A673 (cell line): ENCODE measurements at regions not wholly inside any gene's neighbourhood (a gene's known extent, or its start where the extent isn't known, plus 50 kb on each side); places are given as distances from the start of the nearest gene placed in this dataset.
A peak's percentile ranks its signal among the peaks of the same experiment; 100 is the strongest.

Source experiments
- BruUV-seq: library from RNA; stranded (reverse); fragments of 400-500 nt; replicated peaks from 2 replicates; lab custom pipeline; 2021; lab: Mats Ljungman, UMichigan
- CTCF ChIA-PET: fragments of 300-600 bp; sonication (Branson Sonifier 250); formaldehyde crosslinking; loops from one replicate; lab custom pipeline; 2022; ENCODE audit warnings: antibody characterized with exemption; lab: Charles Lee
- POLR2A ChIA-PET: fragments of 300-600 bp; sonication (Branson Sonifier 250); formaldehyde crosslinking; loops from one replicate; lab custom pipeline; 2022; ENCODE audit warnings: antibody characterized with exemption; ENCODE audit not compliant: low non-redundant PET; lab: Charles Lee
- DNase-seq: peaks from one replicate; pipeline ENCODE4 v3.0.0-alpha.2; 2015; ENCODE audit warnings: low spot score
- H3K27ac ChIP-seq: fragments of 200-600 bp; sonication (generic); 2 replicates; pipeline ENCODE4 v1.5.1; 2016; ENCODE audit warnings: mixed run types, low read depth, mild to moderate bottlenecking, mixed read lengths, antibody characterized with exemption, low read length; ENCODE audit not compliant: poor library complexity, severe bottlenecking
- H3K27me3 ChIP-seq: fragments of 200-600 bp; sonication (generic); replicated peaks from 2 replicates; pipeline ENCODE4 v1.6.1; 2017; ENCODE audit warnings: mixed run types, low read depth, mild to moderate bottlenecking, mixed read lengths, antibody characterized with exemption, low read length; ENCODE audit not compliant: insufficient read depth, poor library complexity
- H3K36me3 ChIP-seq: fragments of 200-600 bp; sonication (generic); 2 replicates; pipeline ENCODE4 v1.6.1; 2016; ENCODE audit warnings: mixed run types, mild to moderate bottlenecking, mixed read lengths, antibody characterized with exemption, low read length; ENCODE audit not compliant: insufficient read depth, poor library complexity, severe bottlenecking
- H3K4me1 ChIP-seq: fragments of 200-600 bp; sonication (generic); 2 replicates; pipeline ENCODE4 v1.6.1; 2017; ENCODE audit warnings: mixed run types, mild to moderate bottlenecking, mixed read lengths, antibody characterized with exemption, low read length; ENCODE audit not compliant: insufficient read depth, poor library complexity, severe bottlenecking
- H3K4me3 ChIP-seq: fragments of 200-600 bp; sonication (generic); 2 replicates; pipeline ENCODE4 v1.5.1; 2016; ENCODE audit warnings: low read depth, mixed run types, mild to moderate bottlenecking, mixed read lengths, low read length; ENCODE audit not compliant: poor library complexity, severe bottlenecking
- H3K9me3 ChIP-seq: fragments of 200-600 bp; sonication (generic); 2 replicates; pipeline ENCODE4 v1.6.1; 2016; ENCODE audit warnings: mixed run types, low read depth, mild to moderate bottlenecking, mixed read lengths, antibody characterized with exemption, low read length; ENCODE audit not compliant: poor library complexity, severe bottlenecking
- EZH2 ChIP-seq: fragments of 200-600 bp; sonication (generic); IDR thresholded peaks from 2 replicates; pipeline ENCODE4 v1.6.1; 2017; ENCODE audit warnings: borderline replicate concordance, low read depth, mild to moderate bottlenecking, mixed read lengths, antibody characterized with exemption, low read length; ENCODE audit not compliant: poor library complexity, severe bottlenecking
- intact Hi-C: fragments of 100-400 bp; cut with micrococcal nuclease; formaldehyde crosslinking; loops from one replicate; pipeline ENCODE4 v1.10.0; 2022; ENCODE audit not compliant: unreplicated experiment
- TF ChIP-seq, protein P1 (sequence below): fragments of 300-800, 200-600 bp; sonication (generic); conservative IDR thresholded peaks from 2 replicates; pipeline ENCODE4 v1.5.1; 2017; ENCODE audit warnings: low read depth, mild to moderate bottlenecking, antibody characterized with exemption, low read length, moderate library complexity, mixed read lengths

DNA sequence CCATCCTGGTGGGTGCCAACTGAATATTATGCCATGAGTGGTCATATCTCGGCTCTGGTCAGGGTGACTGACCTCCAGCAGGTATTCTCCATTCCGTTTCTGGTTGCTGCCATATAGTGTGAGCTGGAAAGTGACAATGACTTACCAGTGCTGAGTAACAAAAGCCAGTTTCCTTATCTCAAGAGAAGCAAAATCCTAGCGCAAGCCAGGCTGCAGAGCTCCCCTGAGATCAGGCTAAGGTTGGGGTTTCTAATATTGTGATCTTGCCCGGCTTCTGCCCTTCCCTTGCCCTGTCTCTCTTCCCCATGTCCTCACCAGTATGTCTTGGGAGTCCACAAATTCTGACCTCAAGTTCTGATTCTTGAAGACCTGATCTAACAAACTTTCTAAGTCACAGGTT lies 271.3 kb upstream of the SPTLC3 start:
- no peak for TF ChIP-seq EZH2
- TF ChIP-seq, protein P1, sequence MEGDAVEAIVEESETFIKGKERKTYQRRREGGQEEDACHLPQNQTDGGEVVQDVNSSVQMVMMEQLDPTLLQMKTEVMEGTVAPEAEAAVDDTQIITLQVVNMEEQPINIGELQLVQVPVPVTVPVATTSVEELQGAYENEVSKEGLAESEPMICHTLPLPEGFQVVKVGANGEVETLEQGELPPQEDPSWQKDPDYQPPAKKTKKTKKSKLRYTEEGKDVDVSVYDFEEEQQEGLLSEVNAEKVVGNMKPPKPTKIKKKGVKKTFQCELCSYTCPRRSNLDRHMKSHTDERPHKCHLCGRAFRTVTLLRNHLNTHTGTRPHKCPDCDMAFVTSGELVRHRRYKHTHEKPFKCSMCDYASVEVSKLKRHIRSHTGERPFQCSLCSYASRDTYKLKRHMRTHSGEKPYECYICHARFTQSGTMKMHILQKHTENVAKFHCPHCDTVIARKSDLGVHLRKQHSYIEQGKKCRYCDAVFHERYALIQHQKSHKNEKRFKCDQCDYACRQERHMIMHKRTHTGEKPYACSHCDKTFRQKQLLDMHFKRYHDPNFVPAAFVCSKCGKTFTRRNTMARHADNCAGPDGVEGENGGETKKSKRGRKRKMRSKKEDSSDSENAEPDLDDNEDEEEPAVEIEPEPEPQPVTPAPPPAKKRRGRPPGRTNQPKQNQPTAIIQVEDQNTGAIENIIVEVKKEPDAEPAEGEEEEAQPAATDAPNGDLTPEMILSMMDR: no peak
- H3K9me3 ChIP-seq: no peaks in the 10 kb centered on the region
- H3K4me3 ChIP-seq: no peak overlapping the region
- no peaks in the 10 kb centered on the region for H3K27me3 ChIP-seq
- no peaks in the 10 kb centered on the region for H3K4me1 ChIP-seq
- POLR2A ChIA-PET: no interaction called here
- BruUV-seq: no TSS peak
- intact Hi-C loops: no loop called here
- DNase-seq: no peak
- CTCF ChIA-PET: no interaction called here
- no peaks in the 10 kb centered on the region for H3K36me3 ChIP-seq
- no peak overlapping the region for H3K27ac ChIP-seq

DNA sequence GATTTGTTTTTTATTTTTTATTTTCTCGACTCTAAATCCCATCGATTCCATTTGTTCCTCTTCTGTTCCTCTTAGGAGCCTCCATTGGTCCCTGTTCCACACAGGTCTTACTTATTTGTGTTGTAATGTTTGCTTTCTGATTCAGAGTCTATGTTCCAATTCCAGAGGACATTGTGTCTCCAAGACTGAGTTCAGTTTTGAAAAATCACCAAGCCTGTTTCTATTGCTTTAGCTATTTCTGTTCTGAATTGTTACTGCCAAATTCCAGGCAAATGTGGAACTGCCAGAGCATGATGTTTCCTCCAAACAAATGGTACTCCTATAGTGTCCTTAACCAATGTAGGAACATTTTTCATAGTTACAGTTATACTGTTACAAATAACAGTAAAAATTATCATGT lies 270.9 kb upstream of the SPTLC3 start:
- Histone ChIP-seq H3K27ac (no peak overlapping the region), H3K4me3 (no peak overlapping the region), H3K9me3 (no peaks in the 10 kb centered on the region), H3K36me3 (no peaks in the 10 kb centered on the region), H3K27me3 (no peaks in the 10 kb centered on the region), H3K4me1 (no peaks in the 10 kb centered on the region)
- ChIA-PET CTCF (no interaction called here), POLR2A (no interaction called here)
- DNase-seq: no peak
- TF ChIP-seq EZH2: no peak
- TF ChIP-seq, protein P1: no peak
- intact Hi-C loops: no loop called here
- no TSS peak for BruUV-seq

DNA sequence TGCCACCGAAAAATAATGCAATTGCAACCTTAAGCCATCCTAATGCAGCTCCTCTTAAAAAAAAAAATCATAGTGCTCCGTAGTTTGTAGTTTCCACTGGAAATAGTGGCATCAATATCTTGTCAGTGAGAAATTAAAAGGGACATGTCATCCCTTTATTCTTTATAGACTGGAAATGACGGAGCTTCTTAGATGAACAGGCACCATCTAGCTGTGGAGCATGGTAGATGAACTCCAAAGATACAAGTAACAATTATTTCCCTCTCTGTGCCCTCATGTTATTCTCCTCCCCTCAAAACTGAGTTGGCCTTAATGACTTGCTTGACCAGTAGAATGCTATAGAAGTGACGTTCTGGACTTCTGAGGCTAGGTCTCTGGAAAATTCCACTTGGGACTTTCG lies 268.1 kb upstream of the SPTLC3 start:
- intact Hi-C loops: no loop called here
- Histone ChIP-seq H3K9me3 (no peaks in the 10 kb centered on the region), H3K36me3 (no peaks in the 10 kb centered on the region), H3K27me3 (no peaks in the 10 kb centered on the region), H3K4me3 (no peak overlapping the region), H3K4me1 (no peaks in the 10 kb centered on the region), H3K27ac (no peak overlapping the region)
- no peak for TF ChIP-seq EZH2
- TF ChIP-seq, protein P1: 0 out of 2 replicates have a peak, but pooled peaks have one; percentile 29
- BruUV-seq: no TSS peak
- CTCF ChIA-PET: no interaction called here
- DNase-seq: no peak
- POLR2A ChIA-PET: no interaction called here
